DOHH2 (cell line): ENCODE measurements at regions not wholly inside any gene's neighbourhood (a gene's known extent, or its start where the extent isn't known, plus 50 kb on each side); places are given as distances from the start of the nearest gene placed in this dataset.

Experiments used
- EZH2phosphoT487 ChIP-seq: fragments of 200-600 bp; sonication (generic); IDR thresholded peaks from 2 replicates; pipeline ENCODE4 v1.6.1; 2017; ENCODE audit warnings: borderline replicate concordance, mild to moderate bottlenecking, antibody characterized with exemption, low read length, moderate library complexity, mixed read lengths
- TF ChIP-seq, protein P1 (sequence below): fragments of 200-600 bp; sonication (generic); IDR thresholded peaks from one replicate; pipeline ENCODE4 v1.5.1; 2014; ENCODE audit warnings: antibody characterized with exemption, mild to moderate bottlenecking, low read depth, low read length; ENCODE audit not compliant: poor library complexity, severe bottlenecking

GRCh38 chr10:56596257-56596656 is 235.2 kb upstream of the ZWINT start:
- TF ChIP-seq, protein P1, sequence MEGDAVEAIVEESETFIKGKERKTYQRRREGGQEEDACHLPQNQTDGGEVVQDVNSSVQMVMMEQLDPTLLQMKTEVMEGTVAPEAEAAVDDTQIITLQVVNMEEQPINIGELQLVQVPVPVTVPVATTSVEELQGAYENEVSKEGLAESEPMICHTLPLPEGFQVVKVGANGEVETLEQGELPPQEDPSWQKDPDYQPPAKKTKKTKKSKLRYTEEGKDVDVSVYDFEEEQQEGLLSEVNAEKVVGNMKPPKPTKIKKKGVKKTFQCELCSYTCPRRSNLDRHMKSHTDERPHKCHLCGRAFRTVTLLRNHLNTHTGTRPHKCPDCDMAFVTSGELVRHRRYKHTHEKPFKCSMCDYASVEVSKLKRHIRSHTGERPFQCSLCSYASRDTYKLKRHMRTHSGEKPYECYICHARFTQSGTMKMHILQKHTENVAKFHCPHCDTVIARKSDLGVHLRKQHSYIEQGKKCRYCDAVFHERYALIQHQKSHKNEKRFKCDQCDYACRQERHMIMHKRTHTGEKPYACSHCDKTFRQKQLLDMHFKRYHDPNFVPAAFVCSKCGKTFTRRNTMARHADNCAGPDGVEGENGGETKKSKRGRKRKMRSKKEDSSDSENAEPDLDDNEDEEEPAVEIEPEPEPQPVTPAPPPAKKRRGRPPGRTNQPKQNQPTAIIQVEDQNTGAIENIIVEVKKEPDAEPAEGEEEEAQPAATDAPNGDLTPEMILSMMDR, result no peak
- TF ChIP-seq EZH2phosphoT487, result no peak
